ENCODE measurements at regions not wholly inside any gene's neighbourhood (a gene's known extent, or its start where the extent isn't known, plus 50 kb on each side); places are given as distances from the start of the nearest gene placed in this dataset.

DNA sequence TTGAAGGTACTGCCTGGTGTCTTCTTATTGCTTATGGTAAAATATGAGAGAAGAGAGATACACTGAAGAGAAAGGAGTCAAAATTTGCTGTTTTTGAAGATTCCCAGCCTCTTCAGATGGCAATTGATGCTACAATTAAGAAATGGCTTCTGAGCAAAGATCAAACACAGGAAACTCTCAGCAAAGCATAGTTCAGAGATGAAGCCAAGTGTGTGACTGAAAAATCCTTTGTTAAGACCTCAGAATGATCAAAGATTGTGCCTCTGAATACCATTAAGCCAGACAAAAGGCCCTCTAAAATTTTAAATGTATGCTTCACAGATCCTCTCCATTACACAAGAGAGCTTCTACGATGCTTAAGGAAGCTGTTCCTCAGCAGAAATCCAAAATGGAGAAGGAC is 216.3 kb downstream of the UXS1 start:
- WGBS, 2 donors = 80 to 93% methylated on average over 1 of the region's 1 CpG
- no peaks in the 10 kb centered on the region for H3K9me3 ChIP-seq

DNA sequence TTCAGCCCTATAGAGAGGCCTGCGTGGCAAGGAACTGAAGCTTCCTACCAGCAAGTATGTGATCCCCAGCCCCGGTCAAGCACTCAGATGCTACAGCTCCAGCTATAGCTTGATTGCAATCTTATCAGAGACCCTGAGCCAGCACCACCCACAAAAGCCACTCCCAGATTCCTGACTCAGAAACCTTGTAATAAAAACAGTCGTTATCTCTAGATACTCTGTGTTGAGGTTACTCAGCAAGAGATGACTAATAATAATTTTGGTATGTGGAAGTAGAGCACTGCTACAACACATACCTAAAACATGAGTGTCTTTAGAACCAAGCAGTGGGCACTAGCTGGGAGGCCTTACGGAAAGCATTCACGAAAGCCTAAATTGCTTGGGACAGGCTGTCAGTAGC is 216.9 kb downstream of the UXS1 start:
- Histone ChIP-seq H3K36me3 (replicated peaks in 1 of 2; ENCODE audit: insufficient read depth in 1 of 2, low read depth in 2 of 2) (no peaks in the 10 kb centered on the region), H3K4me1 (no peaks in the 10 kb centered on the region), H3K4me3 (no peak overlapping the region), H3K9me3 (no peaks in the 10 kb centered on the region), H3K27me3 (no peaks in the 10 kb centered on the region), H3K27ac (no peak overlapping the region)
- intact Hi-C loops (cut with DNase I) = no loop called here
- TF ChIP-seq, protein P1, sequence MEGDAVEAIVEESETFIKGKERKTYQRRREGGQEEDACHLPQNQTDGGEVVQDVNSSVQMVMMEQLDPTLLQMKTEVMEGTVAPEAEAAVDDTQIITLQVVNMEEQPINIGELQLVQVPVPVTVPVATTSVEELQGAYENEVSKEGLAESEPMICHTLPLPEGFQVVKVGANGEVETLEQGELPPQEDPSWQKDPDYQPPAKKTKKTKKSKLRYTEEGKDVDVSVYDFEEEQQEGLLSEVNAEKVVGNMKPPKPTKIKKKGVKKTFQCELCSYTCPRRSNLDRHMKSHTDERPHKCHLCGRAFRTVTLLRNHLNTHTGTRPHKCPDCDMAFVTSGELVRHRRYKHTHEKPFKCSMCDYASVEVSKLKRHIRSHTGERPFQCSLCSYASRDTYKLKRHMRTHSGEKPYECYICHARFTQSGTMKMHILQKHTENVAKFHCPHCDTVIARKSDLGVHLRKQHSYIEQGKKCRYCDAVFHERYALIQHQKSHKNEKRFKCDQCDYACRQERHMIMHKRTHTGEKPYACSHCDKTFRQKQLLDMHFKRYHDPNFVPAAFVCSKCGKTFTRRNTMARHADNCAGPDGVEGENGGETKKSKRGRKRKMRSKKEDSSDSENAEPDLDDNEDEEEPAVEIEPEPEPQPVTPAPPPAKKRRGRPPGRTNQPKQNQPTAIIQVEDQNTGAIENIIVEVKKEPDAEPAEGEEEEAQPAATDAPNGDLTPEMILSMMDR (IDR thresholded peaks at IDR 0.05) = no peak
- TF ChIP-seq POLR2A (IDR thresholded peaks at IDR 0.05) = no peak
- DNase-seq (no peak), ATAC-seq (no peak)
- 85 to 87% methylated on average over 5 of the region's 5 CpGs for WGBS, 2 donors

More for the DNA sequence above, 216.3 kb downstream of the UXS1 start:
- H3K27ac ChIP-seq = no peak overlapping the region
- ATAC-seq (no peak), DNase-seq (no peak)
- H3K4me3 ChIP-seq = no peak overlapping the region
- H3K27me3 ChIP-seq = no peaks in the 10 kb centered on the region
- TF ChIP-seq, protein P1 (IDR thresholded peaks at IDR 0.05) = no peak
- TF ChIP-seq POLR2A (IDR thresholded peaks at IDR 0.05) = no peak
- H3K4me1 ChIP-seq = no peaks in the 10 kb centered on the region
- intact Hi-C loops (cut with DNase I) = no loop called here
- no peaks in the 10 kb centered on the region for H3K36me3 ChIP-seq (replicated peaks in 1 of 2; ENCODE audit: insufficient read depth in 1 of 2, low read depth in 2 of 2)

DNA sequence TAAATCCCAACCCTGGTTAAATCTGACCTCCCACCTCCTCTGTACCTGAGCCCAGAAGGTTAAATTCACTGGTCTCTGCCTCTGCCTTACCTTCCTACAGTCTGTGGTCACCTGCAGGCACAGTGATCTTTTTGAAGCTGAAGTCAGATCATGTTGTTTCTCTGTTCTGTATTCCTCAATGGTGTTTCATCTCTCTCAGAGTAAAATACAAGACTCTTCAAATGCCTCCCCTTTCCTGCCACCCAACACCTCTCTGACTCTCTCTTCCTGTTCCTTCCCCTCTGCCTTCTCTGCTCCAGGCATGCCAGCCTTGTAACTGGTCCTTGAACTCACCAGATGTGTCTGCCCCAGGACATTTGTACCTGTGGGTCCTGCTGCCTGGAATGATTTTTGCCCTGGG is 219.3 kb downstream of the UXS1 start:
- Histone ChIP-seq H3K4me3 (no peak overlapping the region), H3K9me3 (no peaks in the 10 kb centered on the region), H3K27me3 (no peaks in the 10 kb centered on the region), H3K36me3 (replicated peaks in 1 of 2; ENCODE audit: insufficient read depth in 1 of 2, low read depth in 2 of 2) (no peaks in the 10 kb centered on the region), H3K27ac (no peak overlapping the region), H3K4me1 (no peaks in the 10 kb centered on the region)
- intact Hi-C loops (cut with DNase I) = no loop called here
- no peak for DNase-seq
- ATAC-seq = no peak
- no peak for TF ChIP-seq POLR2A (IDR thresholded peaks at IDR 0.05)
- TF ChIP-seq, protein P1 (IDR thresholded peaks at IDR 0.05) = no peak

DNA sequence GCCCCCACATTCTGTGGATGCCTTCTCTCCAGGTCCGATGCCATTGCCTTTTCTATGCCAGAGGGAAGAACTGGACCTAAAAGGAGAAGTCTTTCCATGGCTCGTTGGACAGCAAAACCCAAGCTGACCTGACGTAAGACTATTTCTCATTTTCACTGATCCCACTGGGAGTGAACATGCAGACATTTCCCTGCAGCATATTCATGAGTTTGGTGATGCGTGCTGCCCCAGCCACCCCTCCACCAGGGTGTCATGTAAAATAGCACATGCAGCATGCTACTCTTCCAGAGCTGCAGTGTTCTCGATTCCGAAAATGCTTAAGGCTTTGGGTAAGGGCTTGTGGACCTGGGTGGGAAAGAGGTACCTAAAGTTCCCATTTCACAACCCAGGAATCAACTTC is 221.2 kb downstream of the UXS1 start:
- Histone ChIP-seq H3K4me1 (no peaks in the 10 kb centered on the region), H3K36me3 (replicated peaks in 1 of 2; ENCODE audit: insufficient read depth in 1 of 2, low read depth in 2 of 2) (no peaks in the 10 kb centered on the region), H3K27ac (no peak overlapping the region), H3K4me3 (no peak overlapping the region), H3K9me3 (no peaks in the 10 kb centered on the region), H3K27me3 (no peaks in the 10 kb centered on the region)
- TF ChIP-seq, protein P1 (IDR thresholded peaks at IDR 0.05) = no peak
- TF ChIP-seq POLR2A (IDR thresholded peaks at IDR 0.05) = no peak
- ATAC-seq = no peak
- 74 to 78% methylated on average over 6 of the region's 6 CpGs for WGBS, 2 donors
- intact Hi-C loops (cut with DNase I) = no loop called here
- no peak for DNase-seq

DNA sequence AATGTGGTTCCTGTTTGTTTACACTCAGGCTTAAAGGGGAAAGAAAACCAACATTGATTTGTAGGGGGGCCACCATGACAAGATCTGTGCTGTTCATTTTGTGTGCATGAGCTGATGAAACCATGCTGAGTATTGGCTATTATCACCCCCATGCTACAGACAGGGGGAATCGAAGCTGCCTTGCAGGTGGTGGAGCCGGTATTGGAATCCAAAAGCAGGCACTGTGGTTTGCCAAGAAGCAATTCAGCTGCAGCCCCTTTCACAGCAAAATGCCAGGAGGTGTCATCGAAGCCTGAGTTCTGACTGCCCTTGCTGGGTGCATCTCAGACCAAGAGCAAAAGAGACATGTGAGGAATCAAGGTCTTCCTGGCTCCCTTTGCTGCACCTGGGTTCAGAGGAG is 221.9 kb downstream of the UXS1 start:
- intact Hi-C loops (cut with DNase I) = no loop called here
- Histone ChIP-seq H3K27me3 (no peaks in the 10 kb centered on the region), H3K36me3 (replicated peaks in 1 of 2; ENCODE audit: insufficient read depth in 1 of 2, low read depth in 2 of 2) (no peaks in the 10 kb centered on the region), H3K27ac (no peak overlapping the region), H3K9me3 (no peaks in the 10 kb centered on the region), H3K4me1 (no peaks in the 10 kb centered on the region), H3K4me3 (no peak overlapping the region)
- TF ChIP-seq, protein P1 (IDR thresholded peaks at IDR 0.05) = no peak
- TF ChIP-seq POLR2A (IDR thresholded peaks at IDR 0.05) = no peak
- no peak for ATAC-seq
- DNase-seq = no peak
- 41 to 60% methylated on average over 2 to 3 of the region's 3 CpGs for WGBS, 2 donors
